Hematopoietic multipotent progenitor cell treated with erythropoietin and hydrocortisone succinate and interleukin-3 and kit ligand, for 8 days (in vitro differentiated cells): ENCODE measurements at regions not wholly inside any gene's neighbourhood (a gene's known extent, or its start where the extent isn't known, plus 50 kb on each side); places are given as distances from the start of the nearest gene placed in this dataset.

Experiments
- DNase-seq: peaks from one replicate; pipeline ENCODE4 v3.0.0-alpha.2; 2015

DNA sequence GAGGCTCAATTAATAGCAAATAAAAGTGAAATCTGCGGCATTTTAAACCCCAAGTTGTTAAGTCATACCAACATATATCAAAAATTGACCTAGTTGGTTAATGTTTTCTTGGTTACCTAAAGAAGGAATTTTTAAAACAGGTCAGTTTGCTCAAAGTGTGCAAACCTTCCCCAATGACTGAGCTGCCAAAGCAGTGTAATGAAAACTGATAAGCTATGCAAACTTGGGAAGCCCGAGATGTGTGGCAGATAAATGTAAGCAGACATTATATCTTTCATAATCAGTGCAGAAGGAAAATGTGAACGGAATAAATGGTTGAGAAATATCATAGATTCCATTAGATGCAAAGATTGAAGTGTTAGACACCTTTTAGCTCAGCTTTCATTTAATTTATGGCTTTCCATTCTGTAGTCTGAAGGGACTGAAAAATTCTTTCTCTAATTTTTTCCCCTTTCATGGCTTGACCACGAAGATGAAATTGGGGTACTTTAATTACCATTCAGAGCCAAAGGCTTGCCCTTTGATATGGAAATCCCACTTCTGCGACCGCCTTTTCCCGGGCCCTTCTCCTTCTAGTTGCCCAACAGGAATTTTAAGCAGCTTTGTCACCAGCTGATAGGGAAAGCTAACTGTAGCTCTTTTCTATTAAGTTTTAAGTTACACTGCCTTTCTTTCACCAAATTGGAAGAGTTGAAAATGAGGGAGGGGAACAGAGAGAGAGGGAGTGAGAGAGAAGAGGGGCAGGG is 306.6 kb upstream of the SOX5 start:
- no peak for DNase-seq

DNA sequence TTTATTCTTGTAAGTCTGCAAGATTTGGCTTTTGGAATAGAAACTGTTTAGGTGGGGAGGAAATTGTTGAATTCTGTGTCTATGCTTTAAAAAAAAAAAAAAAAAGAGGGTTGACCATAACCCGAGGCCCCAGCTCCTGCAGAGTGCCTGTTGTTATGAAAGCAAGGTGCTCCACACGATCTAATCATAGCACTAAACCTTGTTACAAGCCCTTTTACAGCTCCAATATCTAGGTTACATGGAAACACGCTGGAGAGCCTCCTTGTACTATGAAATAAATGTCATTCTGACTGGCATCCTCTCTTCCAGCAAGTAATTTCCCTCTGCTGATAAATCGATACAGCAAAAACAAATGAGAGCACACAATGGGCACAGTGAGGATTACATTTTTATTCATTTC is 303.1 kb upstream of the SOX5 start:
- no peak for DNase-seq

DNA sequence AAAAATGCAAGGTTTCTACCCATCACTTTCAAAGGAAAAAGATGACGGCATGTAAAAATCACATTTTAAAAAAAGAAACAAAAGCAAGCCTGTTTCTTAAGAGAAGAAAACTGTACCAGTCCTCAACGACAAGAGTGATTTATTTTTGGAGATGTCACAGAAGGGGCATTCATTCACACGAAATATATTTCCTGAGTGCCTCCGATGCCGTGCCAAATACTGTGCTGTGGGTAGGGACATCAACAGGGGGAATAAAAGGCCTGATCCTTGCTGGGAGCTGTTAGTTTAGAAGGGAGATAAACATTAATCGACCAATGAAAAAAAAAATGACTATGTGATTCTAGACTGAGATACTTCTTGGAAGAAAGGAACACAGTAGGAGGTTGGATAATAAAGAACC is 297.5 kb upstream of the SOX5 start:
- DNase-seq: no peak

DNA sequence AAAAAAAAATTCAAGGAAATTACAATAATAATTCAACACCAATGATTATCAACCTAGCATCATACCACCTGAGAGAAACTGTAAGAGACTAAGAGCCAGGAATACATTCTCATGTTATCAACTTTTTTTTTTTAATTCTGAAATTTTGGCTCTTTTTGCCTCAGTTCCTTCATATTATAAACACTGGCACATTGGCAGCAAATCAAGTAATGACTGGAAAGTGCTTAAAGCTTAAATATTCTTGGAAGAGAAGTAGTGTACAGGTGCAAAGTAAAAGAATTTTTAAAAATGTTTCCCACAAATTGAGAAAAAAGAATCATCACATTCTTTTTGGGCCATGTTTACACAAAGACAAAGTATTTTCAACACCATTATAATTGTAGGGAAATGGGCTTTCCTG is 296.9 kb upstream of the SOX5 start:
- no peak for DNase-seq

DNA sequence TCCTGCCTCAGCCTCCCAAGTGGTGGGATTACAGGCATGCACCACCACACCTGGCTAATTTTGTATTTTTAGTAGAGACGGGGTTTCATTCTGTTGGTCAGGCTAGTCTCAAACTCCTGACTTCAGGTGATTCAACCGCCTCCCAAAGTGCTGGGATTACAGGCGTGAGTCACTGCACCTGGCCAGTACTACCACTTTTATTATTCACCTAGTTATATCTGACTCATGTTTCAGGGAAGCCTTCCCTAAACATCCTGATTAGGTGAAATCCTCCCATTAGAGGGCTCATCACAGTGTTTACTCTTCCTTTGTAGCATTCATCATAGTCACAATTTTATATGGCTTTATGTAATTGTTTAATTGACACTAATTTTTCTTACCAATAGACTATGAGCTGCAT is 295.3 kb upstream of the SOX5 start:
- no peak for DNase-seq

DNA sequence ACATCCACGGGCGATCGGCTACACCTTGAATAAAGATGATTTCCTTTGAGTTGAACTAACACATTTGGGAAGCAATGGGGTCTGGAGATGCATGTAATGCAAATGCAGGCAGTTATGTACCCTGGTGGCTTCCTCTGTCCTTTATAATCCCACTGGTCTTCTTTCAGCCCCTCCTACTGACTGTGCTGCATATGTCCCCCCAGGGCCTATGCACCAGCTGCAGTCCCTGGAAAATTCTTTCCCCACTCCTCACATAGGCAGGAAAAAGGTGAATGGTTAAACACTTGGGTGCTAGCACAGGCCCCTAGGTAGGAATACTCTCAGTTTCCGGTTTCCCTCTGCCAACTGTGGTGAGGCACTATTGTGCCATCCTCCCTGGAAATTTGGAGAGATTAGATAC is 294.8 kb upstream of the SOX5 start:
- no peak for DNase-seq

DNA sequence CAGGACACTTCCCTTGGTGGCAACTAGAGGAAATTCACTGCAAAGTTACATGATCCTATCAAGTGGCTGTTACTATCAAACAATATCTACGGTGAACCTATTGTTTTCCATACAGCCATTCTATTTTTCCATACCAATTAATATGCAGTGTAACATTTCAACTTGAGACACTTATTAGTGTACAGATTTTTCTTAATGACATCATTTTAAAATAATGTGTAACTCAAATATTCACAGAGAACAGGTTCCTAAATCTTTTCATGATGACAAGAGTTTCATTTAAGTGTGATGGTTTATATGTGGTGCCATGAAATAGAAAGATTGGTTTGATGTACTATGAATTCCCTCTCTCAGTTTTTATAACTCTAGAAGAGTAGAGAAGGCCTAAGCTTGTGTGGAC is 291.2 kb upstream of the SOX5 start:
- no peak for DNase-seq

DNA sequence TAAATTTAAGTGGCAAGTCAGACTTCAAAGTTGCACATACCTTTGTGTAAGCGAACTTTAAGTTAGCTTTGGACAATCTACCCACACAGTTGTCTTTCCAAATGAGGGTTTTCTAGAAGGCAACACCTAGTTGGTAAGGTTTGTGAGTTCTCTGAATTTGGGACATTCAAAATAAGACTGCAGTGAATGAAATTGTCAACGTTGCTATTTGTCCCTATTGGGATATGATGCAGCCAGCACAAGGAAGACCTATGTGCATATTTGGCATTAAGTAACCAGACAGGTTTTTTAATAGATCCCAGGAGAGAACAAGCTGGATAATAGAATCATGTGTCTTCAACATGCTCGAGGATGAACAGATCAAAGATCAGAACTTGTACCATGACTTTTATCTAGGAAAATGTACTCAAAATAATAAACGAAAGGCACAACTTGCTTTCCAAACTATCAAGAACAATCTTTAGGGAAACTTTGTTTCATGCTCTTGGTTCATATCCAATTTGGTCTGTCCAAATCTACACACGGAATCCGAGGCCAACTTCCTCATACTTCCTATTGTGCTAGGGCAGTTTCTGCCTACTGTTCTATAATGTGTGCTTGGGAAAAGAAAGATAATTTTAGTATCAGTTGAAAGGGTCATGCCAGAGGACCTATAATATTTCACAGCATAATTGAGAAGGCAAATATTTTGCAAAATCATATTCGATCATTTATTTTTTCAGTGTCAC is 284.2 kb upstream of the SOX5 start:
- DNase-seq: no peak

DNA sequence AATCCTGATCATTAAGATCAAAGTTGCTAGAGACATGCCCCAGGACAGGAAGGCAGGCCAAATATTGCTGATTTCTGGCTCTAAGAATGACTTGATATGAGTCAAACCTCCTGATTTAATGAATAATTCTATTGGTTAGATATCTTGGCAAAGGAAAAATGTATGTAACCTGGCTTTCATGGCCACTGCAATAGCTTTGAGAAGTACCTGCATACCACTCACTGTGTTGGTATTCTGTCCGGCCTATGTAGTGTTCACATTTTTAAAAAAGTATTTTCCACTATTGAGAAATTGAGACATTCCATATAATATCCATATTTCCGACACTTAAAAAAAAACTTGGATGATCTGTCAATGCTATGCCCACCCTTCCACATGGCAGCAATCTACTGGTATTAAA is 283.1 kb upstream of the SOX5 start:
- DNase-seq: no peak

DNA sequence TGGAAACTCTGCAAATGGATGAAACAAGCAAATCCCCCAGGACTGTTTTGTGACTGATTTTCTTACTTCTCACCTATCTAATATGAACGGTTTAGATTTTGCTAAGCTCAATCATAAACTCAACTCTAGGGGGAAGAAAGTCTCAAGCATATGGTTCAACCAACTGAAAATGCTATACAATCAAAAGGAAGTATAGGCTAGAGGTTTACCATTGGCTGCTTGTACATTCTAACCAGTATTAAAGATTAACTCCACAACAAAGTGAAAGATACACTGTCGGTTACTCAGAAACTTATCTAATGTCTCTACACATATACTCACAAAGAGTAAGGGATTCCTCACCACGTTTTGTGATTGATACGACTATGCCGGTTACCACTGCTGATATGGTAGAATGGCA is 281.8 kb upstream of the SOX5 start:
- no peak for DNase-seq

DNA sequence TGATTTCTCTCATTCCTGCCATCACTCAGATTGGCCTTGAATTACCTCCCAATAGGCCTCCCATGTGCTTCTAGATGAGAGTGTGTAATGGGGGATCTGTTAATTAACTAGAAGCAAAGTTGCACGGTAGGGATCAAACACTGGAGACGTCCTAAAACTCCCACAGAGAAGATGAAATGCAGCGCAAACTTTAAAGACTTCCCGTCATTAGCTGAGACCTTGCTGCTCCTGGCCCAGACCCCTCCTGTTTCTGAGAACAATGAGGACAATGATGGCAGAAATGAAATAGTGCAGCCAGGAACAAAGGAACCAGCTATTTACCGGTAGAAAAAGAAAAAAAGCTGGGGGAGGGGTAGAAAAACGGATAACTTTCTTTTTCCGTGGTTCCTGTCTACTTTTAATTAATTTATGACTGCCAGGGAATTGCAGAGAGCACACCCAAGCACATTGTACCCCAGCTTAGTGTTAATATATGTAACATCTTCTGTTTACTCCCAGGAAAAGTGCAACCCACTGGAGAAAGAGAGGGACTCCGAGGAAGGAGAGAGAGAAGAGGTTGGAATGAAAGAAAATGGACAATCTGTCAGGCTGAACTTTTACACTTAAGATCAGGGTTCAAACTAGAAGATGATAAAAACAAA is 280.7 kb upstream of the SOX5 start:
- no peak for DNase-seq

DNA sequence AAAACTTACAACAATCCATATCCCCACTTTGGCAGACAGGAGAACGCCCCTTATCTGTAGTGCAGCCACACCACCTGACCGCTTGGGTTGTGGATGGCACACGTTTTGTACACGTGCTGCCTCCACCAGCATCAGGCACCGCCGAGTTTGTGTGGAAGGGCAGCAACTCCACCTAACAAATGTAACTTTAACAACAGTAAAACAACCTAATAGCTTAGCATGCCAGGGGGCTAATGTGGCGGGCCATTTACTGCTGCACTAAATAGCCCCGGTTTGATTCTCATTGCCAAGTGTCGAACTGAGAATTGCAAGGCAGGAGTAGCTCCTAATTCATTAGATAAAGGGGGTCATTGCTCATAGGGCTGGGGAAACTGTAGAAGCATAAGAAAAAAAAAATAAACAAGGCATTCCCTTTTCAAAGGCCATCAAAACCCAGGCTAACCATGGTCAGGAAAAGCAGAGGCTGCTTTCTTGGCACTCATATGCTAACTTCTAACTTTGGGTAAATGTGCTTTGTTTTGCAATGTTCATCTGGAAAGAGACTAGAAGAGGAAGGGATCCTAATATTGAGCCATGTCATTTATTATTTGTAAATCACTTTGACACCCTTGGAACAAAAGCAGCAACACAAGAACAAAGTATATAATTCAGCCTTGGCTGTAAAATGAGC is 279.7 kb upstream of the SOX5 start:
- no peak for DNase-seq

DNA sequence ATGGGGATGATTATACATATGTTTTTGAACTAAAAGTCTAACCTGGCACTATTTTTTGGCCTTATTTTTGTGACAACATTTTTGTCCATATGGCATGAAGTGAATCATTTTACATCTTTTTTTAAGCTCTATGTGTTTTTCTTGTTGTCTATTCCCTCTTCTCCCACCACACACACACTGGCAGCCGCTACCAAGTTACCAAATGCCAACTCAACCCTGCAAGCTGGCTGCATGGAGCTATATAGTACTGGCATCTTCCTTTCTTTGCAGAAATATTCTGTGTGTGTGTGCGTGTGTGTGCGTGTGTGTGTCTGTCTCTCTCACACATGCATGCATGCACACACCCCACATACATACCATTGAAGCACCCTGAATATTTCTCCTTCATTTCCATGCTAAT is 278.9 kb upstream of the SOX5 start:
- no peak for DNase-seq

DNA sequence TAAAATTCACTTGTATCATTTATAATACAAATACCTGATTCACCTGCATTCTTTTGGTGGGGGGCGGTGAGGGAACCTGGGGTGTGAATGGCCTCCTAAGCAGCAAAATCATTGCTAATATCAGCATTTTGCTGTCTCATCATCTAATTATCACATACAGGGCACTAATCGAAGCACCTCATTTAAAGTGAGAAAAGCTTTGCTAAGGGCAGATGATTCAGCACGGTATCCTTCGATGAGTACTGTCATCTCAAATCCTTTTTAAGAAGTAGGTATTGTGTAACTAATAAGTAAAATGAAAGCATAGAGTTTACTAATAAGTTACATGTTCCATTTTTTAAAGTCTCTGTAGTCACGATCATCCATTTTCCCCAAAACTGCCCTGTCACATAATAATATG is 278.1 kb upstream of the SOX5 start:
- DNase-seq: no peak

DNA sequence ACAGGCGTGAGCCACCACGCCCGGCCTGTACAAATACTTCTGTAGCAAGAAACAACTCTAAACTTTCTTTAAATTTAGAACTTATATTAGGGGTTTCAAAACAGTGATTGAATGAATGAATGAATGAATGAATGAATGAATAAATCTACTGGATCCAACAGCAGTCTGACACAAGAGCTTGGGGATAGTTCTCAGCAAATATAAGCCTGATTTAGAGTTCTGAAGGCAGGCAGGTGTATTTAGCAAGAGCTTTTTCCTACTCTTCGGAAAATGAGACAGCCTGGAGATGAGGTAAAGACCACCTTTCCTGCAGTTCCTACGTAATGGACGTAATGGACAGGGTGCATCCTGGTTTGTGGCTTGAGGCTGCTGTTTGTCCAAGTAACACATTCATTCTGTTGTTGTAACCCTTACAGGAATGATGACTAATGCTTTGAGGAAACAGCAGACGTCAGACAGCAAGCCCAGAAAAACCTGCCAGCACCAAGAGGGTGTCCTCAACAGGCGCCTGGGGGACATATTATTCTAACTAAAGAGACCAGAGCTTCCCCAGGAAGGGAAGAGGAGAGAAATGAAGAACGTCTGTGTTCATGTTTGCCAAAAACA is 277.4 kb upstream of the SOX5 start:
- no peak for DNase-seq

DNA sequence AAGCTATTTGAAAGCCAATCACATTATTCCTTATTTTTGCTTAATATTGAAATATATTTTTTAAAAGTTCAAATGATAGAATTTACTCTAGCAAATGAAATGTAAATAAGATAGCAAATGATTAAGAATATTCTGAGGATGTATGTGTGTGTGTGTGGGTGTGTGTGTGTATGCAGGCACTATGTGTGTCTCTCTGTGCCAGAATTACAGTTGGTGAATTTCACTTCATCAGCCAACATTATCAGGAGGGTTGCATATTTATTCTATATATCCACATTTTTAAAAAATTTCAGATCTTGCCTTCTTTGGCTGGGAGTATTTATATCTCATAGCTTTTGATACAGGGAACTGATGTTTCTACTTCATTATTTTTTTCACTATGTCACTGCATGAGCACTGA is 274.9 kb upstream of the SOX5 start:
- no peak for DNase-seq

DNA sequence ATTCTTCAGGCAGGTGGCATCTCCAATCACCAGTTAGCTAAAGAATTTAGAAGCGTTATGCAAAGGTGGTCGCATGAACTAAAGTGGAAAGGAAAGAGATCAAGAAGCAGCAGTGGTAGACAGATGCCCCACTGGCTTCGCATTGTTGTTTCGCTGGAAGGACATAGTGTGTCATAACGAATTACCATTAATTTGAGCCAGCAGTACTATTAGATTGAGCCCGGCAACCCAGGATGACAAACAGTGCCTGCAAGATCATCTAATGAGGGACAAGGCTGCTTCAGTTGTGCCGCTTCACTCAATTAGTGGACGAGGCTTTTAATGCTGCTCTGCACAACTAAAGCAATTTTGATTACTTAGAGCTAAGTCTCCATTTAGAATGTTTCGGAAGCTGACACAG is 274.5 kb upstream of the SOX5 start:
- no peak for DNase-seq

DNA sequence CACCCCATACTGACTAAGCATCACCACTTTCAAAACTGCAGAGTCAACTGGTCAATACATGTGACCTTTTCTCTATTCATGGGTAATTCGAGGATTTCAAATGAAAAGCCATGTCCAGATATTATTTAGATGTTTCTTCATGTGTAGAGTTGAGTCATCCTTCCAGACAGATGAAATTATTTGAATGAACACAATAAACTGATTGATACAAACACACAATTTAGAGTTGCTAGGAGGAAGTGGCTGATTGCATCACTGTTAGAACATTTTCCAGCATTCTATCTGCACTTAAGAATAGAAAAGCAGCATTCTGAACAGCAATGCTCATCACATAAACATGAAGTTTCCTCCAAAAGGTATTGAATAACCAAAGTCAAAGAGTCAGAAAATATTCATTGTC is 273.5 kb upstream of the SOX5 start:
- no peak for DNase-seq

DNA sequence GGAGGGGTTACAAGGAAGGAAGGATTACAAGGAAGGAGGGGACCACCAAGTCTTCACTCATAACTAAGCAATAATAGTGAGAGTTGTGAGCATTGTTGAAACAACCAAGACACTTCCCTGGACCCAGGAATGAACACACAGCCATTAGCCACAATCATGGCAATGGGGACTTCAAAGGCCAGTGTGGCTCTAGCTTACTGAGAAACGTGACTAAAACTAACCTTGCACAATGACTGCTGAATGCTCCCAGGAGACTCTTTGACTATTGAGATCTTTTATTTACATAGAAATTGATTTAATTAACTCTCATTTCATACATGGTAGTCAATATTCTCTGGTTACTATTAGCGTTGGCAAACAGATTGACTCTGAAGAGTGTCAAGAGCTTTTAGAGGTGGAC is 263.0 kb upstream of the SOX5 start:
- DNase-seq: no peak

DNA sequence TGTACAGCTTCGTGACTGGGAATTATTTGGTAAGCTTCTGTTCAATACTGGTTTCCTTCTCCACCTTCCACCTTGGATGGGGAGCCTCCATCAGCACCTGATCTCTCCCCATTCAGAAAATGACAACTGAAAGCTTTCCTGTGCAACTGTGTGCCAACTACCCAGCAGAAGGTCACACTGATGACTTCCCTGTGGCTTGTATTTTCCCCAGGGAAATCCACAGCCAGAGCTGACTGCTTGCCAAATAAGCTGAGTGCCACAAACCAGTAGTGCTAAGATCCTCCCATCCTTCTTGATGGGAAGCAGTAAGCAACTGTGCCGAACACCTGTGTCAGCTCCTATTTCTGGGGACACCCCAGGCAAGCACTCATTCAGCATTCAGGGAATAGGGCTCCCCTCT is 257.2 kb upstream of the SOX5 start:
- DNase-seq: no peak

DNA sequence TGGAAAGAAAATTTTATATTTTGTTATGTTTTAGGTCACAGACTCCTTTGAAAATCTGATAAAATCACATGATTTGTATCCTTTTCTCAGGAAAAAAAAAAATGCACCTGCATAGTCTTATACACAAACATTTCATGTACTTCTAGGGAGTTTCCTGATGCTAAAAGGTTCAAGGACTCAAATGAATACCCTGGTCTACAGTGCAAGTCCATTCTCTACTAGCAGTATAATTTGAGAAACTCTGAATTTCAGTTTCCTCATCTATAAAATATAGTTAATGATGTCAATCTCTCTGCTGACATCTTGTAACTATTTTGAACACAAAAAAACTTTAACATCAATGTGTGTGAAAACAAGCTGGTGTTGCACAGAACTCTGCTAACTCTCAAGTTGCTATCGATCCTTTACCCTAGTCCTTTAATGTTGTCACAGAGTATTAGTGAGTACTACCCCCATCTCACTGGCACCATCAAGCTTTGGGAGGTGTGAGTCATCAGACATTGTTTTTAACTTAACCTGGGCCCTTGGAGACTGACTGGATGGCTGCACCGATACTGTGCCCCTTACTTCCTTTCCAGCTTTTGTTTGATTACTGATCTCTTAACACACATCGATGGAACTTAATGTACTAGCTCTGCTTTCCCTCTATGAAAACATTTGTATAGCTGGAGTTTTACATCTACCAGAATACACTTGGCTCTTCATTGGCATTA is 251.9 kb upstream of the SOX5 start:
- DNase-seq: no peak

DNA sequence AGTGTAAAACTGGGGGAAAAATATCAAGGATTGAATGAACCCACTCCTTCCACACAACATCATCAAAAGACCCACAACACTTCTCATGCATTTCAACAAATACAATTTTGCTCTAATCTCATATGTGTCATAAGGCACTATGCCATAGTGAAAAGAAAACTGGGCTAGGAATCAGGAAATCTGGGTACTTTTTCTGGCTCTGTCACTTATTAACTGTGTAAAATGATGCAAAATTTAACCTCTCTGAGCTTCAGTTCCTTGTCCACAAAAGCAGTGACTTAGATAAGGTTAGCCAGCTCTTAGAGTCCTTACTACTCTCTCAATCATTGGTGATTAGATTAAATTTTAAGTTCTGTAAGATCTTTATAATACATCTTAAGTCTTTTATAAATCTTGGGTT is 250.5 kb upstream of the SOX5 start:
- DNase-seq: no peak
